Bronchial epithelial cell (primary cell): ENCODE measurements at regions not wholly inside any gene's neighbourhood (a gene's known extent, or its start where the extent isn't known, plus 50 kb on each side); places are given as distances from the start of the nearest gene placed in this dataset.

ENCODE experiments used
- DNase-seq: peaks from one replicate; pipeline ENCODE4 v3.0.0-alpha.2; 2010; ENCODE audit warnings: low read depth
- FAIRE-seq: peaks from 2 replicates; lab custom pipeline; 2011; peaks lifted over from hg19 to GRCh38; lab: Jason Lieb, UNC
- H3K27me3 ChIP-seq: 2 replicates; pipeline ENCODE4 v1.5.1; 2011; ENCODE audit warnings: low read length; ENCODE audit not compliant: control insufficient read depth, insufficient read depth
- H3K36me3 ChIP-seq: 2 replicates; pipeline ENCODE4 v1.5.1; 2011; ENCODE audit warnings: low read length; ENCODE audit not compliant: control insufficient read depth, insufficient read depth
- H3K4me3 ChIP-seq: 2 replicates; pipeline ENCODE4 v1.5.1; 2011; ENCODE audit warnings: mild to moderate bottlenecking, low read depth, low read length, control low read depth
- CTCF ChIP-seq: IDR thresholded peaks from 2 replicates; pipeline ENCODE4 v1.5.1; 2011; ENCODE audit warnings: mild to moderate bottlenecking, moderate library complexity, low read length, control low read depth, inconsistent platforms; ENCODE audit not compliant: insufficient read depth, severe bottlenecking

GRCh38 chr9:88801214-88801796 is 190.0 kb upstream of the S1PR3 start:
- no peak for TF ChIP-seq CTCF
- Histone ChIP-seq H3K27me3 (no peaks in the 10 kb centered on the region), H3K36me3 (no peaks in the 10 kb centered on the region), H3K4me3 (no peak overlapping the region)
- DNase-seq (no peak), FAIRE-seq (no peak)

GRCh38 chr9:88802533-88802932 is 188.7 kb upstream of the S1PR3 start:
- FAIRE-seq (no peak), DNase-seq (no peak)
- H3K27me3 ChIP-seq, result no peaks in the 10 kb centered on the region
- TF ChIP-seq CTCF, result no peak
- no peaks in the 10 kb centered on the region for H3K36me3 ChIP-seq
- H3K4me3 ChIP-seq, result no peak overlapping the region

- no peak for DNase-seq
- no peak for TF ChIP-seq CTCF
These were observed 187.6 kb upstream of the S1PR3 start for GRCh38 chr9:88803546-88804253.

GRCh38 chr9:88804254-88804596 is 187.0 kb upstream of the S1PR3 start:
- Histone ChIP-seq H3K27me3 (no peaks in the 10 kb centered on the region), H3K4me3 (no peak overlapping the region), H3K36me3 (no peaks in the 10 kb centered on the region)
- DNase-seq (peak; percentile 72), FAIRE-seq (no peak)
- no peak for TF ChIP-seq CTCF

More at GRCh38 chr9:88803546-88804253, 187.6 kb upstream of the S1PR3 start:
- H3K27me3 ChIP-seq, result no peaks in the 10 kb centered on the region
- no peak overlapping the region for H3K4me3 ChIP-seq
- H3K36me3 ChIP-seq, result no peaks in the 10 kb centered on the region
- no peak for FAIRE-seq

GRCh38 chr9:88805217-88805943 is 185.9 kb upstream of the S1PR3 start:
- no peak for FAIRE-seq
- H3K4me3 ChIP-seq, result no peak overlapping the region
- DNase-seq, result no peak
- H3K36me3 ChIP-seq, result no peaks in the 10 kb centered on the region
- no peaks in the 10 kb centered on the region for H3K27me3 ChIP-seq
- no peak for TF ChIP-seq CTCF
